GM21367 (cell line): ENCODE measurements at regions not wholly inside any gene's neighbourhood (a gene's known extent, or its start where the extent isn't known, plus 50 kb on each side); places are given as distances from the start of the nearest gene placed in this dataset.
"Not testable (repeated sequence)": the region's sequence is repeated elsewhere in the genome, so short reads cannot be mapped to it uniquely, and the experiment has no call there.

ENCODE experiments used
- ATAC-seq: cut with Tn5 transposase; IDR thresholded peaks from one replicate; pipeline ENCODE4 v1.9.1; 2021; ENCODE audit not compliant: unreplicated experiment

GRCh38 chr20:22106308-22106938, 401.0 kb downstream of the PAX1 start:
- ATAC-seq = no peak

GRCh38 chr20:22101606-22102005, 396.1 kb downstream of the PAX1 start:
- ATAC-seq = no peak

GRCh38 chr20:22100686-22101085, 395.2 kb downstream of the PAX1 start:
- ATAC-seq = no peak

GRCh38 chr20:22099348-22099747, 393.9 kb downstream of the PAX1 start:
- ATAC-seq = no peak

- ATAC-seq = no peak
These were observed 393.0 kb downstream of the PAX1 start for GRCh38 chr20:22098511-22098910.

GRCh38 chr20:22093122-22093521, 387.7 kb downstream of the PAX1 start:
- ATAC-seq = no peak

- no peak for ATAC-seq
These were observed 383.4 kb downstream of the PAX1 start for GRCh38 chr20:22088882-22089281.

GRCh38 chr20:22080985-22081384, 375.5 kb downstream of the PAX1 start:
- no peak for ATAC-seq

- ATAC-seq = no peak
These were observed 369.2 kb downstream of the PAX1 start for GRCh38 chr20:22074635-22075034.

- ATAC-seq = no peak
These were observed 366.4 kb downstream of the PAX1 start for GRCh38 chr20:22071841-22072240.

GRCh38 chr20:22070610-22071058, 365.2 kb downstream of the PAX1 start:
- no peak for ATAC-seq

GRCh38 chr20:22063753-22064152, 358.3 kb downstream of the PAX1 start:
- no peak for ATAC-seq

- no peak for ATAC-seq
These were observed 357.4 kb downstream of the PAX1 start for GRCh38 chr20:22062874-22063273.

- ATAC-seq = no peak
These were observed 355.1 kb downstream of the PAX1 start for GRCh38 chr20:22060610-22061009.

- no peak for ATAC-seq
These were observed 353.3 kb downstream of the PAX1 start for GRCh38 chr20:22058746-22059145.

GRCh38 chr20:22055981-22056380, 350.5 kb downstream of the PAX1 start:
- ATAC-seq = no peak

GRCh38 chr20:22052025-22052650, 346.7 kb downstream of the PAX1 start:
- no peak for ATAC-seq

GRCh38 chr20:22045956-22046507, 340.6 kb downstream of the PAX1 start:
- not testable (repeated sequence) for ATAC-seq

GRCh38 chr20:22027423-22027822, 322.0 kb downstream of the PAX1 start:
- no peak for ATAC-seq

- ATAC-seq = no peak
These were observed 314.7 kb downstream of the PAX1 start for GRCh38 chr20:22020201-22020600.

GRCh38 chr20:22008456-22008855, 303.0 kb downstream of the PAX1 start:
- no peak for ATAC-seq

- ATAC-seq = no peak
These were observed 300.8 kb downstream of the PAX1 start for GRCh38 chr20:22006306-22006705.

GRCh38 chr20:22005535-22005934, 300.1 kb downstream of the PAX1 start:
- no peak for ATAC-seq
